H1 (cell line): ENCODE measurements at regions not wholly inside any gene's neighbourhood (a gene's known extent, or its start where the extent isn't known, plus 50 kb on each side); places are given as distances from the start of the nearest gene placed in this dataset.

Source experiments
- CTCF ChIA-PET: fragments of 300-600 bp; sonication (Branson Sonifier 250); formaldehyde crosslinking; loops from one replicate; lab custom pipeline; 2021; ENCODE audit not compliant: partially characterized antibody; lab: Charles Lee
- POLR2A ChIA-PET: fragments of 300-600 bp; sonication (Branson Sonifier 250); formaldehyde crosslinking; loops from one replicate; lab custom pipeline; 2021; ENCODE audit warnings: inconsistent platforms; ENCODE audit not compliant: partially characterized antibody; lab: Charles Lee
- DNase-seq, 2 experiments: peaks; one replicate each; pipeline versions ENCODE4 v3.0.0 to v3.0.0-alpha.2; 2010 to 2022; ENCODE audit warnings: low spot score in 2 of 2, low read depth in 1 of 2, mixed read lengths in 1 of 2
- FAIRE-seq: peaks from 2 replicates; lab custom pipeline; 2011; peaks lifted over from hg19 to GRCh38; lab: Jason Lieb, UNC
- H2AFZ ChIP-seq: 2 replicates; pipeline ENCODE4 v1.8.1; 2012; ENCODE audit warnings: low read length, inconsistent platforms
- H2AK5ac ChIP-seq: 2 replicates; pipeline ENCODE4 v1.6.1; 2013; ENCODE audit warnings: low read depth, low read length
- H2BK120ac ChIP-seq: replicated peaks from 2 replicates; pipeline ENCODE3; 2013; ENCODE audit warnings: low read depth, low read length, inconsistent platforms
- H2BK12ac ChIP-seq: 2 replicates; pipeline ENCODE4 v1.6.1; 2013; ENCODE audit warnings: low read depth, low read length
- H2BK15ac ChIP-seq: 2 replicates; pipeline ENCODE4 v1.6.1; 2013; ENCODE audit warnings: low read length
- H2BK20ac ChIP-seq: 2 replicates; pipeline ENCODE4 v1.6.1; 2013; ENCODE audit warnings: low read length
- H2BK5ac ChIP-seq: 2 replicates; pipeline ENCODE4 v1.6.1; 2013; ENCODE audit warnings: low read depth, low read length
- H3K14ac ChIP-seq: 2 replicates; pipeline ENCODE4 v1.6.1; 2013; ENCODE audit warnings: inconsistent platforms; ENCODE audit not compliant: insufficient read length
- H3K18ac ChIP-seq: 2 replicates; pipeline ENCODE4 v1.6.1; 2013; ENCODE audit warnings: low read length; ENCODE audit errors: extremely low read depth
- H3K23ac ChIP-seq: 2 replicates; pipeline ENCODE4 v1.6.1; 2013; ENCODE audit warnings: inconsistent platforms; ENCODE audit not compliant: insufficient read length
- H3K23me2 ChIP-seq: 2 replicates; pipeline ENCODE4 v1.6.1; 2013; ENCODE audit warnings: low read depth, low read length
- H3K27ac ChIP-seq: 2 replicates; pipeline ENCODE4 v1.6.1; 2011; ENCODE audit warnings: low read depth, low read length, inconsistent platforms
- H3K27me3 ChIP-seq, 4 experiments: replicated peaks in 1 of 4; 1 replicate in 1 of 4; 2 replicates in 3 of 4; pipeline versions ENCODE4 v1.6.1 to v1.8.1; 2011 to 2013; ENCODE audit warnings: low read length in 3 of 4, mild to moderate bottlenecking in 3 of 4, inconsistent platforms in 2 of 4, mixed read lengths in 2 of 4, moderate library complexity in 1 of 4; ENCODE audit not compliant: control insufficient read depth in 3 of 4, insufficient read depth in 3 of 4; ENCODE audit errors: extremely low read depth in 1 of 4
- H3K36me3 ChIP-seq, 4 experiments: 2 replicates each; pipeline versions ENCODE4 v1.6.1 to v1.8.1; 2011 to 2013; ENCODE audit warnings: mild to moderate bottlenecking in 4 of 4, low read length in 3 of 4, moderate library complexity in 2 of 4, control low read depth in 1 of 4, inconsistent platforms in 1 of 4; ENCODE audit not compliant: insufficient read depth in 4 of 4, control insufficient read depth in 2 of 4
- H3K4ac ChIP-seq: replicated peaks from 2 replicates; pipeline ENCODE3; 2013; ENCODE audit warnings: low read length, low read depth, mixed read lengths, inconsistent platforms; ENCODE audit not compliant: insufficient read length
- H3K4me1 ChIP-seq, 4 experiments: replicated peaks in 1 of 4; 1 replicate in 1 of 4; 2 replicates in 3 of 4; pipeline versions ENCODE4 v1.6.1 to v1.8.1; 2011 to 2013; ENCODE audit warnings: low read length in 3 of 4, inconsistent platforms in 2 of 4, mixed read lengths in 1 of 4; ENCODE audit not compliant: insufficient read depth in 4 of 4, control insufficient read depth in 3 of 4
- H3K4me2 ChIP-seq, 2 experiments: 2 replicates each; pipeline versions ENCODE4 v1.6.1 to v1.8.1; 2011 to 2013; ENCODE audit warnings: low read depth in 2 of 2, low read length in 2 of 2, control low read depth in 1 of 2, inconsistent platforms in 1 of 2, mild to moderate bottlenecking in 1 of 2; ENCODE audit not compliant: insufficient read depth in 1 of 2
- H3K4me3 ChIP-seq, 4 experiments: fragments of 200-600, 300-600 bp in 1 of 4; sonication (generic), shearing (Covaris generic), sonication (Bioruptor Twin) in 1 of 4; 2 replicates each; pipeline versions ENCODE4 v1.5.1 to v1.8.1; 2011 to 2016; ENCODE audit warnings: low read length in 4 of 4, low read depth in 3 of 4, control low read depth in 2 of 4, inconsistent platforms in 2 of 4, mild to moderate bottlenecking in 2 of 4, mixed read lengths in 1 of 4, moderate library complexity in 1 of 4; ENCODE audit not compliant: insufficient read depth in 2 of 4; ENCODE audit errors: extremely low read depth in 1 of 4
- H3K56ac ChIP-seq: replicated peaks from 2 replicates; pipeline ENCODE3; 2013; ENCODE audit warnings: low read depth, mild to moderate bottlenecking, mixed read lengths, low read length, inconsistent platforms; ENCODE audit not compliant: insufficient read length
- H3K79me1 ChIP-seq: 2 replicates; pipeline ENCODE4 v1.6.1; 2013; ENCODE audit warnings: low read depth, low read length, control low read depth
- H3K79me2 ChIP-seq, 2 experiments: 2 replicates each; pipeline versions ENCODE4 v1.6.1 to v1.8.1; 2012 to 2013; ENCODE audit warnings: low read length in 2 of 2, mild to moderate bottlenecking in 2 of 2, inconsistent platforms in 1 of 2; ENCODE audit not compliant: insufficient read depth in 2 of 2, control insufficient read depth in 1 of 2
- H3K9ac ChIP-seq, 4 experiments: replicated peaks in 1 of 4; 1 replicate in 1 of 4; 2 replicates in 3 of 4; pipeline versions ENCODE4 v1.6.1 to v1.8.1; 2011 to 2013; ENCODE audit warnings: low read depth in 3 of 4, low read length in 3 of 4, control low read depth in 2 of 4, mild to moderate bottlenecking in 2 of 4, moderate library complexity in 2 of 4, inconsistent platforms in 1 of 4; ENCODE audit errors: extremely low read depth in 1 of 4
- H3K9me3 ChIP-seq, 2 experiments: 2 replicates each; pipeline versions ENCODE4 v1.6.1 to v1.8.1; 2012 to 2013; ENCODE audit warnings: mild to moderate bottlenecking in 2 of 2, moderate library complexity in 2 of 2, control low read depth in 1 of 2, inconsistent platforms in 1 of 2, low read depth in 1 of 2, low read length in 1 of 2, mixed read lengths in 1 of 2; ENCODE audit not compliant: insufficient read depth in 2 of 2
- H4K20me1 ChIP-seq, 2 experiments: replicated peaks in 1 of 2; 2 replicates each; pipeline versions ENCODE3 to v1.8.1; 2011 to 2013; ENCODE audit warnings: inconsistent platforms in 2 of 2, low read length in 2 of 2, mild to moderate bottlenecking in 1 of 2; ENCODE audit not compliant: insufficient read depth in 2 of 2, control insufficient read depth in 1 of 2
- H4K5ac ChIP-seq: 2 replicates; pipeline ENCODE4 v1.6.1; 2013; ENCODE audit warnings: low read length, low read depth, mixed read lengths, inconsistent platforms; ENCODE audit not compliant: insufficient read length
- H4K8ac ChIP-seq: 2 replicates; pipeline ENCODE4 v1.8.0; 2013; ENCODE audit warnings: mild to moderate bottlenecking, moderate library complexity, low read length, inconsistent platforms; ENCODE audit not compliant: insufficient read depth; ENCODE audit errors: extremely low read depth
- H4K91ac ChIP-seq: replicated peaks from 2 replicates; pipeline ENCODE3; 2013; ENCODE audit warnings: low read length, mixed read lengths, inconsistent platforms; ENCODE audit not compliant: insufficient read length
- RAD21 ChIP-seq, 2 experiments: IDR thresholded peaks in 1 of 2; conservative IDR thresholded peaks in 1 of 2; 2 replicates each; pipeline ENCODE4 v1.6.1; 2011; ENCODE audit warnings: low read depth in 2 of 2, low read length in 2 of 2, improper control_type of control experiment in 1 of 2, inconsistent platforms in 1 of 2, mild to moderate bottlenecking in 1 of 2, moderate library complexity in 1 of 2
- SRF ChIP-seq: IDR thresholded peaks from 2 replicates; pipeline ENCODE4 v1.6.1; 2011; ENCODE audit warnings: mild to moderate bottlenecking, low read depth, low read length, moderate library complexity
- WGBS, 2 experiments: shearing (Covaris generic) in 1 of 2; methylation state at CpG; one replicate each; pipeline versions ENCODE4 v1.1.6 to v1.1.7; 2013 to 2015; ENCODE audit warnings: low lambda C conversion rate in 2 of 2, mixed read lengths in 2 of 2, inconsistent platforms in 1 of 2, low coverage in 1 of 2, missing lambda C conversion rate in 1 of 2; ENCODE audit not compliant: insufficient replicate concordance in 2 of 2, insufficient coverage in 1 of 2, insufficient read length in 1 of 2; ENCODE audit errors: extremely low coverage in 1 of 2, missing lambda C conversion rate in 1 of 2; 5-methylcytosine and 5-hydroxymethylcytosine counted together

DNA sequence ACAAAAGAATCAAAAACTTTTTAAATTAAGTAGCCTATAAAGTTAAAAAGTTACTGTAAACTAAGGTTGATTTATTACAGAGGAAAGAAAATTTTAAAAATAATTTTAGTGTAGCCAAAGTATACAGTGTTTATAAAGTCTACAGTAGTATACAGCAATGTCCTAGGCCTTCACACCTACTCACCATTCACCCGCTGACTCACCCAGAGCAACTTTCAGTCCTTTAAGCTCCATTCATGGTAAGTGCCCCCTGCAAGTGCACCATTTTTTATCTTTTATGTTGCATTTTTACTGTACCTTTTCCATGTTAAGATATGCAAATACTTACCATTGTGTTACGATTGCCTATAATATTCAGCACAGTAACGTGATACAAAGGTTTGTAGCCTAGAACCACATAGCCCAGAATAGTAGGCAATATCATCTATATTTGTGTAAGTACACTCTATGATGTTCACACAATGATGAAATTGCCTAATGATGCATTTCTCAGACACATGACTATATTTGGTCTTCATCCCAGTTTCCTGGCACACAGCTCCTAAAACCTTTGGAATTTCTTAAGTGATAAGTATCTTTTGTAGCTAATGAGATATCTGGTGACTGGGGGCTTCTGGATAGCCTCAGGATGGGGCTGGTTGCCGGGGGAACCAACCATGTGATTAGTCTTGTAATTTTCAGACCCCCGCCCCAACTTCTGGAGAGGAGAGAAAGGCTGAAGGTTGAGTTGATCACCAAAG, 111.0 kb downstream of the MRPL14 start:
- H3K79me1 ChIP-seq, result no peaks in the 10 kb centered on the region
- no peak overlapping the region for H3K9ac ChIP-seq
- no peaks in the 10 kb centered on the region for H4K20me1 ChIP-seq
- H2AK5ac ChIP-seq, result no peak overlapping the region
- TF ChIP-seq SRF, result 0 out of 2 replicates have a peak, but pooled peaks have one; percentile 8
- no peak for TF ChIP-seq RAD21 (IDR thresholded peaks at IDR 0.05 in 1 of 2, conservative IDR thresholded peaks at IDR 0.05 in 1 of 2; ENCODE audit: low read depth in 2 of 2, low read length in 2 of 2)
- no peak overlapping the region for H3K27ac ChIP-seq
- H3K27me3 ChIP-seq, result no peaks in the 10 kb centered on the region
- no peak overlapping the region for H3K4me3 ChIP-seq
- H3K23me2 ChIP-seq, result no peaks in the 10 kb centered on the region; the same call in 1 of the 2 replicates
- no peaks in the 10 kb centered on the region for H3K79me2 ChIP-seq
- H3K23ac ChIP-seq, result no peak overlapping the region
- no peak overlapping the region for H3K4me2 ChIP-seq
- peaks cover 0 to 4% (median 3%) of the 10 kb centered on the region in 4 experiments; a peak in 3 of 7 replicates for H3K4me1 ChIP-seq
- no peak overlapping the region for H2BK15ac ChIP-seq
- H2BK12ac ChIP-seq, result no peak overlapping the region
- H3K14ac ChIP-seq, result no peak overlapping the region
- FAIRE-seq, result no peak
- no peak overlapping the region for H2BK120ac ChIP-seq
- no peak overlapping the region for H2AFZ ChIP-seq
- 79% methylated on average over 5 of the region's 5 CpGs; no CpG with 5 or more reads in 1 of the 2 experiments for WGBS, 2 experiments
- H2BK5ac ChIP-seq, result no peak overlapping the region
- H4K91ac ChIP-seq, result no peak overlapping the region
- no peak overlapping the region for H4K5ac ChIP-seq
- CTCF ChIA-PET, result interaction anchor here (0.6 to 24.5 kb wide), 10 partner anchors 8 to 74 kb away, joined by 3 to 331 read pairs (median 4); no protein-coding TSS in a partner anchor
- no peaks in the 10 kb centered on the region for H3K9me3 ChIP-seq
- H2BK20ac ChIP-seq, result peak overlapping the region; percentile 75; the same call in 1 of the 2 replicates
- POLR2A ChIA-PET, result interaction anchor here (0.9 to 1.3 kb wide), 3 partner anchors 9 to 74 kb away, joined by 3 read pairs; no protein-coding TSS in a partner anchor
- no peak for DNase-seq
- H3K4ac ChIP-seq, result no peak overlapping the region
- no peak overlapping the region for H3K56ac ChIP-seq
- no peaks in the 10 kb centered on the region for H3K36me3 ChIP-seq
- no peak overlapping the region for H3K18ac ChIP-seq
- no peak overlapping the region for H4K8ac ChIP-seq
